Endothelial cell of umbilical vein (primary cell): ENCODE measurements at regions not wholly inside any gene's neighbourhood (a gene's known extent, or its start where the extent isn't known, plus 50 kb on each side); places are given as distances from the start of the nearest gene placed in this dataset.
"Not testable (repeated sequence)": the region's sequence is repeated elsewhere in the genome, so short reads cannot be mapped to it uniquely, and the experiment has no call there.

Experiments used
- CTCF ChIP-seq, 2 donors: IDR thresholded peaks; 1 replicate in 1 of 2; 2 replicates in 1 of 2; pipeline ENCODE4 v1.5.1; 2011; ENCODE audit warnings: low read length in 2 of 2, mild to moderate bottlenecking in 2 of 2, moderate library complexity in 2 of 2, control low read depth in 1 of 2, inconsistent platforms in 1 of 2, low read depth in 1 of 2; ENCODE audit not compliant: insufficient read depth in 1 of 2; ENCODE audit errors: extremely low read depth in 1 of 2
- EZH2 ChIP-seq: IDR thresholded peaks from 2 replicates; pipeline ENCODE4 v1.6.1; 2012; ENCODE audit warnings: borderline replicate concordance, low read depth, mild to moderate bottlenecking, moderate library complexity, low read length, inconsistent platforms; ENCODE audit not compliant: severe bottlenecking
- MYC ChIP-seq: IDR thresholded peaks from one replicate; pipeline ENCODE4 v1.6.1; 2011; ENCODE audit warnings: mild to moderate bottlenecking, low read depth, low read length
- POLR2A ChIP-seq: IDR thresholded peaks from 2 replicates; pipeline ENCODE4 v1.6.1; 2012; ENCODE audit warnings: low read depth, mild to moderate bottlenecking, control low read depth, low read length
- POLR2AphosphoS5 ChIP-seq: IDR thresholded peaks from 2 replicates; pipeline ENCODE4 v1.6.1; 2012; ENCODE audit warnings: low read depth, mild to moderate bottlenecking, control low read depth, low read length, moderate library complexity; ENCODE audit not compliant: insufficient read depth

GRCh38 chr4:3947761-3948160, 181.6 kb downstream of the ADRA2C start:
- not testable (repeated sequence) for TF ChIP-seq CTCF (IDR thresholded peaks at IDR 0.05; ENCODE audit: extremely low read depth in 1 of 2, insufficient read depth in 1 of 2, low read depth in 1 of 2, low read length in 2 of 2); EZH2; POLR2A; MYC; POLR2AphosphoS5
